ENCODE measurements at regions not wholly inside any gene's neighbourhood (a gene's known extent, or its start where the extent isn't known, plus 50 kb on each side); places are given as distances from the start of the nearest gene placed in this dataset.
"Not testable (repeated sequence)": the region's sequence is repeated elsewhere in the genome, so short reads cannot be mapped to it uniquely, and the experiment has no call there.

GRCh38 chr3:158026236-158026635, 80.0 kb downstream of the SHOX2 start:
- DNase-seq = no peak

GRCh38 chr3:158019897-158020296, 86.3 kb downstream of the SHOX2 start:
- DNase-seq = not testable (repeated sequence)

GRCh38 chr3:158018462-158018861, 87.8 kb downstream of the SHOX2 start:
- no peak for DNase-seq

- no peak for DNase-seq
Observed at GRCh38 chr3:158012901-158013300, 93.3 kb downstream of the SHOX2 start.

GRCh38 chr3:158005391-158006100, 100.7 kb downstream of the SHOX2 start:
- no peak for DNase-seq

- DNase-seq = no peak
Observed at GRCh38 chr3:157999246-157999645, 107.0 kb downstream of the SHOX2 start.

GRCh38 chr3:157982359-157982758, 123.9 kb downstream of the SHOX2 start:
- DNase-seq = no peak

GRCh38 chr3:157981819-157982218, 124.4 kb downstream of the SHOX2 start:
- DNase-seq = no peak

GRCh38 chr3:157979022-157979421, 127.2 kb downstream of the SHOX2 start:
- DNase-seq = no peak

- DNase-seq = no peak
Observed at GRCh38 chr3:157961665-157962064, 144.6 kb downstream of the SHOX2 start.

- DNase-seq = no peak
Observed at GRCh38 chr3:157958457-157958856, 147.8 kb downstream of the SHOX2 start.

GRCh38 chr3:157956850-157957249, 149.4 kb downstream of the SHOX2 start:
- no peak for DNase-seq

- DNase-seq = no peak
Observed at GRCh38 chr3:157956176-157956575, 150.0 kb downstream of the SHOX2 start.

GRCh38 chr3:157953565-157953964, 152.7 kb downstream of the SHOX2 start:
- no peak for DNase-seq

- DNase-seq = no peak
Observed at GRCh38 chr3:157948605-157949383, 157.4 kb downstream of the SHOX2 start.

GRCh38 chr3:157939166-157939565, 167.1 kb downstream of the SHOX2 start:
- DNase-seq = no peak

- DNase-seq = no peak
Observed at GRCh38 chr3:157938154-157938779, 168.0 kb downstream of the SHOX2 start.

GRCh38 chr3:157931517-157931916, 174.7 kb downstream of the SHOX2 start:
- DNase-seq = no peak

- no peak for DNase-seq
Observed at GRCh38 chr3:157930000-157930780, 176.0 kb downstream of the SHOX2 start.

GRCh38 chr3:157926822-157927221, 179.4 kb downstream of the SHOX2 start:
- DNase-seq = no peak

- DNase-seq = no peak
Observed at GRCh38 chr3:157922614-157923013, 183.6 kb downstream of the SHOX2 start.

GRCh38 chr3:157921811-157922210, 184.4 kb downstream of the SHOX2 start:
- DNase-seq = no peak
